ENCODE measurements at regions not wholly inside any gene's neighbourhood (a gene's known extent, or its start where the extent isn't known, plus 50 kb on each side); places are given as distances from the start of the nearest gene placed in this dataset.
"Not testable (repeated sequence)": the region's sequence is repeated elsewhere in the genome, so short reads cannot be mapped to it uniquely, and the experiment has no call there.

- no peak for DNase-seq (ENCODE audit: low spot score)
These were observed 730.3 kb downstream of the ZNF385D start for GRCh38 chr3:21020681-21021080.

GRCh38 chr3:21020043-21020442 lies 731.0 kb downstream of the ZNF385D start:
- DNase-seq (ENCODE audit: low spot score), result no peak

GRCh38 chr3:21017115-21017852 lies 733.7 kb downstream of the ZNF385D start:
- DNase-seq (ENCODE audit: low spot score), result no peak

- DNase-seq (ENCODE audit: low spot score), result no peak
These were observed 737.4 kb downstream of the ZNF385D start for GRCh38 chr3:21013566-21013965.

- no peak for DNase-seq (ENCODE audit: low spot score)
These were observed 751.3 kb downstream of the ZNF385D start for GRCh38 chr3:20999661-21000060.

- DNase-seq (ENCODE audit: low spot score), result no peak
These were observed 753.8 kb downstream of the ZNF385D start for GRCh38 chr3:20997183-20997582.

- DNase-seq (ENCODE audit: low spot score), result no peak
These were observed 760.1 kb downstream of the ZNF385D start for GRCh38 chr3:20990896-20991295.

GRCh38 chr3:20989653-20990052 lies 761.4 kb downstream of the ZNF385D start:
- not testable (repeated sequence) for DNase-seq (ENCODE audit: low spot score)

- DNase-seq (ENCODE audit: low spot score), result no peak
These were observed 766.3 kb downstream of the ZNF385D start for GRCh38 chr3:20984594-20985205.

GRCh38 chr3:20975188-20975651 lies 775.8 kb downstream of the ZNF385D start:
- DNase-seq (ENCODE audit: low spot score), result no peak

- DNase-seq (ENCODE audit: low spot score), result no peak
These were observed 776.6 kb downstream of the ZNF385D start for GRCh38 chr3:20974396-20974795.

GRCh38 chr3:20970807-20971206 lies 780.2 kb downstream of the ZNF385D start:
- not testable (repeated sequence) for DNase-seq (ENCODE audit: low spot score)

- DNase-seq (ENCODE audit: low spot score), result not testable (repeated sequence)
These were observed 781.5 kb upstream of the SGO1 start for GRCh38 chr3:20967485-20967884.

GRCh38 chr3:20958161-20958560 lies 772.2 kb upstream of the SGO1 start:
- no peak for DNase-seq (ENCODE audit: low spot score)

- DNase-seq (ENCODE audit: low spot score), result no peak
These were observed 759.9 kb upstream of the SGO1 start for GRCh38 chr3:20945892-20946291.

GRCh38 chr3:20935791-20936190 lies 749.8 kb upstream of the SGO1 start:
- DNase-seq (ENCODE audit: low spot score), result no peak

GRCh38 chr3:20931834-20932233 lies 745.8 kb upstream of the SGO1 start:
- no peak for DNase-seq (ENCODE audit: low spot score)

- no peak for DNase-seq (ENCODE audit: low spot score)
These were observed 744.0 kb upstream of the SGO1 start for GRCh38 chr3:20930034-20930433.

- no peak for DNase-seq (ENCODE audit: low spot score)
These were observed 738.8 kb upstream of the SGO1 start for GRCh38 chr3:20924646-20925385.

GRCh38 chr3:20921112-20921511 lies 735.1 kb upstream of the SGO1 start:
- not testable (repeated sequence) for DNase-seq (ENCODE audit: low spot score)

GRCh38 chr3:20916951-20917606 lies 731.1 kb upstream of the SGO1 start:
- no peak for DNase-seq (ENCODE audit: low spot score)

- no peak for DNase-seq (ENCODE audit: low spot score)
These were observed 728.3 kb upstream of the SGO1 start for GRCh38 chr3:20914310-20914709.

Measured in ecto neural progenitor cell (in vitro differentiated cells).